ENCODE measurements at regions not wholly inside any gene's neighbourhood (a gene's known extent, or its start where the extent isn't known, plus 50 kb on each side); places are given as distances from the start of the nearest gene placed in this dataset.

DNA sequence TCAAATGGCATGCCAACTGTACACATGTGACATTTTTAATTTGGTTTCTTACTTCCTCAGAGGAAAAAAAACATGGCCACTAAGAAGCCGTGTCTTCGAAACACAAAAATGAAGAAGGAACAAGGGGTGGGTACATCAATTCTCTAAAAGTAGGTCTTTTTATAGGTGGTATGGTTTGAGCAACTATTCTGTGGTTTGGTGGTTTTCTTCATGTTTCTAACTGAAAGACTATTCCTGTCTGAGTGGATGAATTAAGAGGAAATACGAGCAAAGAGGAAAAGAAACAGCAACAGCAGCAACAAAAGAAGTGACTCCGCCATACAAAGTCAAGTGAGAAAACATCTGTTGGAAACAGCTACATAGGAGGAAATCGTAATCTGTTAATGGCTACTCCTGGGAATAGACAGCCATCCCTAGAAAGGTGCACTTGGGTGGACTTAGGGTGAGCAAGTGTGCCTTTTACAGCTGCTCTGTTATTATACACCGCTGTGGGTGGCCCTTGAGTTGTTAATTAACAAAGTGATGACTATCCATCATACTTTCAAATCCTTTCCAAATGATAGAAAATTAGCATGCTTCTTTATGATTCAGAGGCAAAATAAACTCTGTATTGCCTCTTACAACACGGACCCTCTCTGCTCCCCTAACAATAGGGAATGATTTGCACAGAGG is 575.8 kb downstream of the TLE1 start:
- TF ChIP-seq, protein P1, sequence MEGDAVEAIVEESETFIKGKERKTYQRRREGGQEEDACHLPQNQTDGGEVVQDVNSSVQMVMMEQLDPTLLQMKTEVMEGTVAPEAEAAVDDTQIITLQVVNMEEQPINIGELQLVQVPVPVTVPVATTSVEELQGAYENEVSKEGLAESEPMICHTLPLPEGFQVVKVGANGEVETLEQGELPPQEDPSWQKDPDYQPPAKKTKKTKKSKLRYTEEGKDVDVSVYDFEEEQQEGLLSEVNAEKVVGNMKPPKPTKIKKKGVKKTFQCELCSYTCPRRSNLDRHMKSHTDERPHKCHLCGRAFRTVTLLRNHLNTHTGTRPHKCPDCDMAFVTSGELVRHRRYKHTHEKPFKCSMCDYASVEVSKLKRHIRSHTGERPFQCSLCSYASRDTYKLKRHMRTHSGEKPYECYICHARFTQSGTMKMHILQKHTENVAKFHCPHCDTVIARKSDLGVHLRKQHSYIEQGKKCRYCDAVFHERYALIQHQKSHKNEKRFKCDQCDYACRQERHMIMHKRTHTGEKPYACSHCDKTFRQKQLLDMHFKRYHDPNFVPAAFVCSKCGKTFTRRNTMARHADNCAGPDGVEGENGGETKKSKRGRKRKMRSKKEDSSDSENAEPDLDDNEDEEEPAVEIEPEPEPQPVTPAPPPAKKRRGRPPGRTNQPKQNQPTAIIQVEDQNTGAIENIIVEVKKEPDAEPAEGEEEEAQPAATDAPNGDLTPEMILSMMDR (IDR thresholded peaks at IDR 0.05), result no peak
- TF ChIP-seq POLR2A (IDR thresholded peaks at IDR 0.05; ENCODE audit: low read depth) (no peak), POLR2AphosphoS5 (IDR thresholded peaks at IDR 0.05) (no peak), EP300 (IDR thresholded peaks at IDR 0.05) (no peak)
